SK-N-SH (cell line): ENCODE measurements at regions not wholly inside any gene's neighbourhood (a gene's known extent, or its start where the extent isn't known, plus 50 kb on each side); places are given as distances from the start of the nearest gene placed in this dataset.

Experiments
- CTCF ChIP-seq: fragments of 200-600 bp; sonication (generic); IDR thresholded peaks from 2 replicates; pipeline ENCODE4 v1.6.1; 2017; ENCODE audit warnings: antibody characterized with exemption, mild to moderate bottlenecking, moderate library complexity
- FOXJ3 ChIP-seq: sonication (generic); formaldehyde crosslinking; IDR thresholded peaks from 2 replicates; pipeline ENCODE4 v1.5.1; 2020; ENCODE audit warnings: mild to moderate bottlenecking, missing genetic modification reagents
- FOXM1 ChIP-seq: IDR thresholded peaks from 2 replicates; pipeline ENCODE4 v1.4.0; 2012; ENCODE audit warnings: low read depth, mild to moderate bottlenecking
- IRF3 ChIP-seq: fragments of 150-350 bp; IDR thresholded peaks from 2 replicates; pipeline ENCODE4 v1.6.1; 2016; ENCODE audit warnings: mild to moderate bottlenecking, low read depth, low read length
- MEF2A ChIP-seq: IDR thresholded peaks from 2 replicates; pipeline ENCODE4 v1.4.0; 2012; ENCODE audit warnings: low read depth, borderline replicate concordance
- MXI1 ChIP-seq: IDR thresholded peaks from 2 replicates; pipeline ENCODE4 v1.6.1; 2012; ENCODE audit warnings: mild to moderate bottlenecking, low read depth, low read length, improper control_type of control experiment
- RAD21 ChIP-seq: IDR thresholded peaks from 2 replicates; pipeline ENCODE4 v1.6.1; 2012; ENCODE audit warnings: mild to moderate bottlenecking, low read length
- REST ChIP-seq: IDR thresholded peaks from 2 replicates; pipeline ENCODE4 v1.6.1; 2012; ENCODE audit warnings: mild to moderate bottlenecking, low read depth, low read length, moderate library complexity
- TAF1 ChIP-seq: IDR thresholded peaks from 2 replicates; pipeline ENCODE4 v1.6.1; 2012; ENCODE audit warnings: low read depth, mild to moderate bottlenecking, low read length, moderate library complexity, borderline replicate concordance
- USF2 ChIP-seq: fragments of 150-350 bp; IDR thresholded peaks from 2 replicates; pipeline ENCODE4 v1.6.1; 2017; ENCODE audit warnings: antibody characterized with exemption, low read length, low read depth, borderline replicate concordance

GRCh38 chr6:92716638-92717037 is 702.7 kb downstream of the EPHA7 start:
- TF ChIP-seq REST (no peak), CTCF (no peak), FOXJ3 (CRISPR knock-in tag) (no peak), MEF2A (no peak), FOXM1 (no peak), MXI1 (no peak), RAD21 (no peak), IRF3 (no peak), USF2 (no peak), TAF1 (no peak)
